Panc1 (cell line): ENCODE measurements at regions not wholly inside any gene's neighbourhood (a gene's known extent, or its start where the extent isn't known, plus 50 kb on each side); places are given as distances from the start of the nearest gene placed in this dataset.

Experiments used
- ATAC-seq: fragments of 200-7000 bp; cut with Tn5 transposase; 2 replicates; pipeline ENCODE4 v1.9.1; 2020; ENCODE audit warnings: mild to moderate bottlenecking, moderate library complexity
- BruUV-seq: library from RNA; stranded (reverse); fragments of 400-500 nt; replicated peaks from 2 replicates; lab custom pipeline; 2021; lab: Mats Ljungman, UMichigan
- CTCF ChIA-PET: fragments of 300-600 bp; sonication (Branson Sonifier 250); formaldehyde crosslinking; loops from one replicate; lab custom pipeline; 2022; ENCODE audit warnings: antibody characterized with exemption; lab: Charles Lee
- POLR2A ChIA-PET: fragments of 300-600 bp; sonication (Branson Sonifier 250); formaldehyde crosslinking; loops from one replicate; lab custom pipeline; 2022; ENCODE audit warnings: antibody characterized with exemption; lab: Charles Lee
- DNase-seq: peaks from one replicate; pipeline ENCODE4 v3.0.0-alpha.2; 2010; ENCODE audit warnings: low read depth, low spot score
- H3K27ac ChIP-seq: 2 replicates; pipeline ENCODE4 v1.5.1; 2011; ENCODE audit warnings: mild to moderate bottlenecking, low read length, inconsistent platforms
- H3K27me3 ChIP-seq: fragments of 200-500 bp; sonication (Bioruptor generic); 2 replicates; pipeline ENCODE4 v1.6.0; 2014; ENCODE audit warnings: low read length, inconsistent platforms; ENCODE audit not compliant: control insufficient read depth, insufficient read depth
- H3K36me3 ChIP-seq: fragments of 200-500 bp; sonication (Bioruptor generic); 2 replicates; pipeline ENCODE4 v1.5.1; 2014; ENCODE audit warnings: inconsistent platforms, mild to moderate bottlenecking, low read length, moderate library complexity; ENCODE audit not compliant: control insufficient read depth, insufficient read depth
- H3K4me1 ChIP-seq: 2 replicates; pipeline ENCODE4 v1.5.1; 2011; ENCODE audit warnings: inconsistent platforms, mild to moderate bottlenecking, low read length, moderate library complexity; ENCODE audit not compliant: control insufficient read depth, insufficient read depth
- H3K4me3 ChIP-seq, 2 experiments: 2 replicates each; pipeline ENCODE4 v1.5.1; 2011 to 2012; ENCODE audit warnings: low read depth in 2 of 2, low read length in 2 of 2, mild to moderate bottlenecking in 2 of 2, inconsistent platforms in 1 of 2, moderate library complexity in 1 of 2
- H3K9me3 ChIP-seq: fragments of 200-500 bp; sonication (Bioruptor generic); 2 replicates; pipeline ENCODE4 v1.5.1; 2014; ENCODE audit warnings: low read depth, mild to moderate bottlenecking, inconsistent platforms, low read length, moderate library complexity; ENCODE audit not compliant: control insufficient read depth, insufficient read depth
- POLR2AphosphoS5 ChIP-seq: IDR thresholded peaks from 2 replicates; pipeline ENCODE4 v1.6.1; 2012; ENCODE audit warnings: mild to moderate bottlenecking, low read depth, low read length, moderate library complexity
- SIN3A ChIP-seq: IDR thresholded peaks from 2 replicates; pipeline ENCODE4 v1.6.1; 2012; ENCODE audit warnings: low read depth, mild to moderate bottlenecking, low read length, moderate library complexity, borderline replicate concordance; ENCODE audit not compliant: insufficient read depth
- TCF7L2 ChIP-seq: IDR thresholded peaks from 2 replicates; pipeline ENCODE4 v1.6.1; 2011; ENCODE audit warnings: mild to moderate bottlenecking, low read depth, low read length, inconsistent platforms
- in situ Hi-C: cut with HindIII; loops from 2 replicates; pipeline ENCODE4 v1.10.0; 2016; ENCODE audit warnings: low sequenced_read_pairs, low pct_unique_long_range_greater_than_20kb
- intact Hi-C: fragments of 100-400 bp; cut with micrococcal nuclease; formaldehyde crosslinking; loops from one replicate; pipeline ENCODE4 v1.10.0; 2022; ENCODE audit not compliant: unreplicated experiment
- TF ChIP-seq, protein P1 (sequence below): fragments of 450-650 bp; IDR thresholded peaks from 2 replicates; pipeline ENCODE4 v1.5.1; 2017; ENCODE audit warnings: mild to moderate bottlenecking
- TF ChIP-seq, protein P2 (sequence below), 2 experiments: IDR thresholded peaks; 2 replicates each; pipeline ENCODE4 v1.6.1; 2011 to 2012; ENCODE audit warnings: low read depth in 2 of 2, control low read depth in 1 of 2, low read length in 1 of 2, mild to moderate bottlenecking in 1 of 2, moderate library complexity in 1 of 2; ENCODE audit not compliant: insufficient read depth in 1 of 2

DNA sequence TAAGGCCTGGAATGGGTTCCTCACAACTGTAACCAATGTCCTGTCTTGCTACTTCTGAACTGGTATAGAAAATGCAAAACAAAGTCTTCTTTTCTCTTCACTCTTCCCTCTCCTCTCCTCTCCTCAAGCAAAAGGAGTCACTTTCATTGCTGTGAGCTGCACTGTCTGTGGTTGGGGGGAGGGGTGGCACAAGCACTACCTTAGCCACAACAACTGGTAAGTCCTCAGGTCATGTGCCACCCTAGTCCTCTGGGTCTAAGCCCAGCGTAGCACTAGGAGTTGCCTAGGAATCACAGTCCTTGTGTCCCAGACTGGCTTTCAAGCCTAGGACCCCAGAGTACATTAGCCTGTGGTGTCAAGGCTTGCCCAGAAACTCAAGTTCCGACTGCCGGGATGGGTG lies 859.3 kb upstream of the AMOT start:
- Histone ChIP-seq H3K4me1 (no peaks in the 10 kb centered on the region), H3K36me3 (no peaks in the 10 kb centered on the region), H3K27me3 (no peaks in the 10 kb centered on the region), H3K4me3 (no peak overlapping the region), H3K27ac (no peak overlapping the region), H3K9me3 (no peaks in the 10 kb centered on the region)
- CTCF ChIA-PET: no interaction called here
- in situ Hi-C loops: no loop called here
- ATAC-seq: no peak
- no peak for DNase-seq
- TF ChIP-seq TCF7L2 (no peak), SIN3A (no peak), POLR2AphosphoS5 (no peak)
- TF ChIP-seq, protein P1, sequence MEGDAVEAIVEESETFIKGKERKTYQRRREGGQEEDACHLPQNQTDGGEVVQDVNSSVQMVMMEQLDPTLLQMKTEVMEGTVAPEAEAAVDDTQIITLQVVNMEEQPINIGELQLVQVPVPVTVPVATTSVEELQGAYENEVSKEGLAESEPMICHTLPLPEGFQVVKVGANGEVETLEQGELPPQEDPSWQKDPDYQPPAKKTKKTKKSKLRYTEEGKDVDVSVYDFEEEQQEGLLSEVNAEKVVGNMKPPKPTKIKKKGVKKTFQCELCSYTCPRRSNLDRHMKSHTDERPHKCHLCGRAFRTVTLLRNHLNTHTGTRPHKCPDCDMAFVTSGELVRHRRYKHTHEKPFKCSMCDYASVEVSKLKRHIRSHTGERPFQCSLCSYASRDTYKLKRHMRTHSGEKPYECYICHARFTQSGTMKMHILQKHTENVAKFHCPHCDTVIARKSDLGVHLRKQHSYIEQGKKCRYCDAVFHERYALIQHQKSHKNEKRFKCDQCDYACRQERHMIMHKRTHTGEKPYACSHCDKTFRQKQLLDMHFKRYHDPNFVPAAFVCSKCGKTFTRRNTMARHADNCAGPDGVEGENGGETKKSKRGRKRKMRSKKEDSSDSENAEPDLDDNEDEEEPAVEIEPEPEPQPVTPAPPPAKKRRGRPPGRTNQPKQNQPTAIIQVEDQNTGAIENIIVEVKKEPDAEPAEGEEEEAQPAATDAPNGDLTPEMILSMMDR: no peak
- intact Hi-C loops: no loop called here
- POLR2A ChIA-PET: no interaction called here
- no TSS peak for BruUV-seq

DNA sequence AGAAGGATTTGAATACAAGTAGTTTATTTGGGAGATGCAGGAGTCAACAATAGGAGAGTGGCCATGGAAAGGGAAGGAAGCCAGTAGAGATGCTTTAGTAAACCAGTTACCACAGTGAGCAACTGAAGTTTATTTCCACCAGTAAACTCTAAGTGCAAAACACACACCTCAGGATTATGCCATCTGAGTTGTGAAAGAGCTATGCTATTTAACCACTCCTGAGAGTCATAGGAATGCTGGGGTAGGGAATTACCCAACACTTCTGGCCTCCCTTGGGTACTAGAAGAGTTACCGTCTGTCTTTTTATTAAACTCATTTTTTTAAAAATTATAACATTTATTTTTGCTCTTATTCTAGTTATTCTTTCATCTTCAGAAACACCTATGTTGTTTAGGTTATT lies 834.6 kb upstream of the AMOT start:
- ChIA-PET POLR2A (no interaction called here), CTCF (no interaction called here)
- intact Hi-C loops: no loop called here

More for the DNA sequence above, 834.6 kb upstream of the AMOT start:
- DNase-seq: no peak
- Histone ChIP-seq H3K9me3 (no peaks in the 10 kb centered on the region), H3K27ac (no peak overlapping the region), H3K4me3 (no peak overlapping the region), H3K4me1 (no peaks in the 10 kb centered on the region), H3K27me3 (no peaks in the 10 kb centered on the region), H3K36me3 (no peaks in the 10 kb centered on the region)
- BruUV-seq: no TSS peak
- TF ChIP-seq, protein P1: no peak
- TF ChIP-seq TCF7L2 (no peak), POLR2AphosphoS5 (no peak), SIN3A (no peak)
- TF ChIP-seq, protein P2, sequence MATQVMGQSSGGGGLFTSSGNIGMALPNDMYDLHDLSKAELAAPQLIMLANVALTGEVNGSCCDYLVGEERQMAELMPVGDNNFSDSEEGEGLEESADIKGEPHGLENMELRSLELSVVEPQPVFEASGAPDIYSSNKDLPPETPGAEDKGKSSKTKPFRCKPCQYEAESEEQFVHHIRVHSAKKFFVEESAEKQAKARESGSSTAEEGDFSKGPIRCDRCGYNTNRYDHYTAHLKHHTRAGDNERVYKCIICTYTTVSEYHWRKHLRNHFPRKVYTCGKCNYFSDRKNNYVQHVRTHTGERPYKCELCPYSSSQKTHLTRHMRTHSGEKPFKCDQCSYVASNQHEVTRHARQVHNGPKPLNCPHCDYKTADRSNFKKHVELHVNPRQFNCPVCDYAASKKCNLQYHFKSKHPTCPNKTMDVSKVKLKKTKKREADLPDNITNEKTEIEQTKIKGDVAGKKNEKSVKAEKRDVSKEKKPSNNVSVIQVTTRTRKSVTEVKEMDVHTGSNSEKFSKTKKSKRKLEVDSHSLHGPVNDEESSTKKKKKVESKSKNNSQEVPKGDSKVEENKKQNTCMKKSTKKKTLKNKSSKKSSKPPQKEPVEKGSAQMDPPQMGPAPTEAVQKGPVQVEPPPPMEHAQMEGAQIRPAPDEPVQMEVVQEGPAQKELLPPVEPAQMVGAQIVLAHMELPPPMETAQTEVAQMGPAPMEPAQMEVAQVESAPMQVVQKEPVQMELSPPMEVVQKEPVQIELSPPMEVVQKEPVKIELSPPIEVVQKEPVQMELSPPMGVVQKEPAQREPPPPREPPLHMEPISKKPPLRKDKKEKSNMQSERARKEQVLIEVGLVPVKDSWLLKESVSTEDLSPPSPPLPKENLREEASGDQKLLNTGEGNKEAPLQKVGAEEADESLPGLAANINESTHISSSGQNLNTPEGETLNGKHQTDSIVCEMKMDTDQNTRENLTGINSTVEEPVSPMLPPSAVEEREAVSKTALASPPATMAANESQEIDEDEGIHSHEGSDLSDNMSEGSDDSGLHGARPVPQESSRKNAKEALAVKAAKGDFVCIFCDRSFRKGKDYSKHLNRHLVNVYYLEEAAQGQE (IDR thresholded peaks at IDR 0.05; ENCODE audit: insufficient read depth in 1 of 2, low read depth in 2 of 2, low read length in 1 of 2): no peak
- no peak for ATAC-seq
- in situ Hi-C loops: no loop called here
